CD14-positive monocyte (primary cell): ENCODE measurements at regions not wholly inside any gene's neighbourhood (a gene's known extent, or its start where the extent isn't known, plus 50 kb on each side); places are given as distances from the start of the nearest gene placed in this dataset.

Experiments used
- DNase-seq, 3 donors: peaks; one replicate each; pipeline ENCODE4 v3.0.0-alpha.2; 2011 to 2022
- H2AFZ ChIP-seq: 2 replicates; pipeline ENCODE4 v1.6.0; 2012; ENCODE audit warnings: mild to moderate bottlenecking, low read depth, low read length, inconsistent platforms; ENCODE audit not compliant: insufficient read depth, poor library complexity, severe bottlenecking
- H3K27ac ChIP-seq, 2 donors: 1 replicate in 1 of 2; 2 replicates in 1 of 2; pipeline ENCODE4 v1.5.1; 2012 to 2013; ENCODE audit warnings: low read length in 2 of 2, control low read depth in 1 of 2, inconsistent platforms in 1 of 2, low read depth in 1 of 2, mild to moderate bottlenecking in 1 of 2
- H3K27me3 ChIP-seq, 2 donors: one replicate each; pipeline versions ENCODE4 v1.6.0 to v1.6.1; 2011 to 2013; ENCODE audit warnings: low read length in 2 of 2; ENCODE audit not compliant: control insufficient read depth in 2 of 2, insufficient read depth in 2 of 2
- H3K36me3 ChIP-seq, 2 donors: replicated peaks in 1 of 2; 1 replicate in 1 of 2; 2 replicates in 1 of 2; pipeline versions ENCODE4 v1.5.1 to v1.6.1; 2012 to 2013; ENCODE audit warnings: low read length in 2 of 2, control low read depth in 1 of 2, inconsistent platforms in 1 of 2, mild to moderate bottlenecking in 1 of 2; ENCODE audit not compliant: insufficient read depth in 2 of 2, control insufficient read depth in 1 of 2
- H3K4me1 ChIP-seq, 2 donors: 1 replicate in 1 of 2; 2 replicates in 1 of 2; pipeline versions ENCODE4 v1.5.1 to v1.6.1; 2012 to 2013; ENCODE audit warnings: low read length in 2 of 2, control low read depth in 1 of 2, inconsistent platforms in 1 of 2, mild to moderate bottlenecking in 1 of 2, moderate library complexity in 1 of 2; ENCODE audit not compliant: insufficient read depth in 2 of 2, control insufficient read depth in 1 of 2
- H3K4me2 ChIP-seq: replicated peaks from 2 replicates; pipeline ENCODE3; 2012; ENCODE audit warnings: low read length, moderate library complexity, mild to moderate bottlenecking; ENCODE audit not compliant: poor library complexity, severe bottlenecking; ENCODE audit errors: extremely low read depth
- H3K4me3 ChIP-seq, 3 experiments: fragments of 200-600 bp in 1 of 3; sonication (generic) in 1 of 3; replicated peaks in 1 of 3; 1 replicate in 2 of 3; 2 replicates in 1 of 3; pipeline ENCODE4 v1.5.1; 2011 to 2013; ENCODE audit warnings: low read length in 3 of 3, mild to moderate bottlenecking in 3 of 3, control low read depth in 2 of 3, low read depth in 2 of 3, inconsistent platforms in 1 of 3, moderate library complexity in 1 of 3
- H3K79me2 ChIP-seq: 2 replicates; pipeline ENCODE4 v1.6.0; 2012; ENCODE audit warnings: mild to moderate bottlenecking, control low read depth, inconsistent platforms, low read length, moderate library complexity; ENCODE audit not compliant: insufficient read depth
- H3K9ac ChIP-seq: 2 replicates; pipeline ENCODE4 v1.6.0; 2017; ENCODE audit warnings: low read length, mild to moderate bottlenecking; ENCODE audit not compliant: insufficient read depth, poor library complexity, severe bottlenecking
- H3K9me3 ChIP-seq, 2 donors: replicated peaks in 1 of 2; 1 replicate in 1 of 2; 2 replicates in 1 of 2; pipeline versions ENCODE4 v1.5.1 to v1.6.1; 2012 to 2013; ENCODE audit warnings: low read length in 2 of 2, control low read depth in 1 of 2; ENCODE audit not compliant: control insufficient read depth in 1 of 2, insufficient read depth in 1 of 2
- H4K20me1 ChIP-seq: 2 replicates; pipeline ENCODE4 v1.6.0; 2012; ENCODE audit warnings: mild to moderate bottlenecking, low read length, control low read depth, moderate library complexity; ENCODE audit not compliant: insufficient read depth
- H3K27ac Mint-ChIP-seq, 7 donors: one replicate each; pipeline ENCODE4 v1.8.0; 2020; ENCODE audit warnings: mild to moderate bottlenecking in 7 of 7, mixed read lengths in 7 of 7, moderate library complexity in 6 of 7, inconsistent platforms in 2 of 7
- H3K27me3 Mint-ChIP-seq, 3 donors: one replicate each; pipeline ENCODE4 v1.8.0; 2021 to 2022; ENCODE audit warnings: low read depth in 3 of 3, mild to moderate bottlenecking in 3 of 3, mixed read lengths in 3 of 3, moderate library complexity in 3 of 3, inconsistent platforms in 1 of 3
- H3K36me3 Mint-ChIP-seq, 2 donors: one replicate each; pipeline ENCODE4 v1.8.0; 2020; ENCODE audit warnings: mixed read lengths in 2 of 2, inconsistent platforms in 1 of 2, mild to moderate bottlenecking in 1 of 2
- H3K4me1 Mint-ChIP-seq: one replicate; pipeline ENCODE4 v1.8.0; 2020; ENCODE audit warnings: mild to moderate bottlenecking, mixed read lengths
- H3K4me3 Mint-ChIP-seq, 2 donors: one replicate each; pipeline ENCODE4 v1.8.0; 2020; ENCODE audit warnings: mild to moderate bottlenecking in 2 of 2, mixed read lengths in 2 of 2, moderate library complexity in 1 of 2
- H3K9me3 Mint-ChIP-seq, 7 donors: one replicate each; pipeline ENCODE4 v1.8.0; 2020 to 2022; ENCODE audit warnings: mixed read lengths in 7 of 7, mild to moderate bottlenecking in 6 of 7, moderate library complexity in 6 of 7, inconsistent platforms in 2 of 7
- CTCF ChIP-seq: fragments of 200-600 bp; IDR thresholded peaks from one replicate; pipeline ENCODE4 v1.8.0; 2022; ENCODE audit warnings: antibody characterized with exemption, mild to moderate bottlenecking
- WGBS: methylation state at CpG from one replicate; pipeline ENCODE4 v1.1.5; 2013; ENCODE audit warnings: missing lambda C conversion rate; ENCODE audit not compliant: insufficient coverage; 5-methylcytosine and 5-hydroxymethylcytosine counted together
- intact Hi-C, 2 donors: fragments of 100-400 bp; cut with micrococcal nuclease; formaldehyde crosslinking; loops; one replicate each; pipeline versions ENCODE4 v1.15.0 to v1.15.1; 2023

GRCh38 chr21:26273686-26274313, 103.2 kb upstream of the APP start:
- Histone ChIP-seq H3K27ac (no peak overlapping the region), H3K4me2 (no peak overlapping the region), H3K79me2 (no peaks in the 10 kb centered on the region), H3K4me1 (no peaks in the 10 kb centered on the region), H3K4me3 (no peak overlapping the region), H2AFZ (no peak overlapping the region), H4K20me1 (no peaks in the 10 kb centered on the region), H3K27me3 (no peaks in the 10 kb centered on the region), H3K9me3 (peaks cover 14 to 41% of the 10 kb centered on the region in 2 donors), H3K9ac (no peak overlapping the region), H3K36me3 (no peaks in the 10 kb centered on the region)
- no peaks in the 10 kb centered on the region for H3K36me3 Mint-ChIP-seq
- no peaks in the 10 kb centered on the region for H3K4me1 Mint-ChIP-seq
- no peak overlapping the region for H3K27ac Mint-ChIP-seq
- no peak for TF ChIP-seq CTCF
- intact Hi-C loops = no loop called here
- peaks cover 24 to 43% (median 36%) of the 10 kb centered on the region in 7 donors for H3K9me3 Mint-ChIP-seq
- no peak for DNase-seq
- H3K27me3 Mint-ChIP-seq = no peaks in the 10 kb centered on the region
- H3K4me3 Mint-ChIP-seq = no peak overlapping the region

GRCh38 chr21:26267389-26267788, 96.8 kb upstream of the APP start:
- H4K20me1 ChIP-seq = no peaks in the 10 kb centered on the region
- no peaks in the 10 kb centered on the region for H3K4me1 Mint-ChIP-seq
- intact Hi-C loops = no loop called here
- H3K4me3 Mint-ChIP-seq = no peak overlapping the region
- no peak overlapping the region for H3K4me3 ChIP-seq
- WGBS = 100% methylated on average over 2 of the region's 4 CpGs
- no peak for DNase-seq
- TF ChIP-seq CTCF = no peak
- no peak overlapping the region for H3K9ac ChIP-seq
- H3K4me1 ChIP-seq = no peaks in the 10 kb centered on the region
- no peak overlapping the region for H3K27ac ChIP-seq
- no peaks in the 10 kb centered on the region for H3K79me2 ChIP-seq
- no peak overlapping the region for H2AFZ ChIP-seq
- no peak overlapping the region for H3K27ac Mint-ChIP-seq
- H3K4me2 ChIP-seq = no peak overlapping the region
- no peaks in the 10 kb centered on the region for H3K36me3 ChIP-seq
- H3K27me3 Mint-ChIP-seq = peaks cover 0 to 2% (median 0%) of the 10 kb centered on the region in 3 donors
- peaks cover 3 to 29% (median 14%) of the 10 kb centered on the region in 7 donors for H3K9me3 Mint-ChIP-seq
- peaks cover 10 to 11% of the 10 kb centered on the region in 2 donors for H3K9me3 ChIP-seq
- H3K27me3 ChIP-seq = no peaks in the 10 kb centered on the region
- no peaks in the 10 kb centered on the region for H3K36me3 Mint-ChIP-seq
